ENCODE measurements at regions not wholly inside any gene's neighbourhood (a gene's known extent, or its start where the extent isn't known, plus 50 kb on each side); places are given as distances from the start of the nearest gene placed in this dataset.

DNA sequence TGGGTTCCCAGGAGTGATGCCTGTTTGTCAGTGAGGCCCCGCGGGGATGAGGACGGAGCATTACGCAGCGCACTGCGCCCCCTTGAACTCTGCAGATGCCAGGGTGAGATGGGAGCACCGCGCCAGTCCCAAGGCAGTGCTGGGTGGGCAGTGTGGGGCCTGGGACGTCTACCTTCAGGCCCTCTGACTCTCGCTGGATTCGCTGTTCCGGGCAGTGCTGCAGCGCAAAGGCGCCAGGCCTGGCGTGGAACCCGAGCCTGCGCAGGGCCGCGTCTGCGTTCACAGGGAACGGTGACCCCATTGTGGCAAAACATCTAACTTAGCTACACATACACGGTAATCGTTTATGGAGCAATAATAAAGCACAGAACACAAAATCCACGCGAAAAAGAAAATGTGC, 257.3 kb downstream of the QKI start:
- no peak for DNase-seq (ENCODE audit: low read depth)

DNA sequence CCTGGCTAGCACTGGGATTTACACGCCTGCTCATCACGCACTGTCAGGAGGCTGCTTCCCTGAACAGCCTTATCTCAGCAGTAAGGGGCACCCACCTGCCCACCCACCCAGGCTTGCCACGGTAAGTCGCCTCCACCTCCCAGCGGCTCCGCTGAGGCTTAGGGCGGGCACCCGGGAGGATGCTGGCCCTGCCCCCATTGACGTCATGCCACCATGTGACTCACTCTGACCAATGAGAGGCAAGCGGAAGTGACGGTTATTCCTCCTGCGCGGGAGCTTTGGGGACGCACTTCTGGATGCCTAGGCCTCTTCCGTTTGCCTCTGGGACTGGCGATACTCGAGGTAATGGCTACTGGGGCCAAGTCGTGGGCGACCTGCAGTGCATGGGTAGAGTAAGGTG, 256.8 kb downstream of the QKI start:
- DNase-seq (ENCODE audit: low read depth), result no peak

DNA sequence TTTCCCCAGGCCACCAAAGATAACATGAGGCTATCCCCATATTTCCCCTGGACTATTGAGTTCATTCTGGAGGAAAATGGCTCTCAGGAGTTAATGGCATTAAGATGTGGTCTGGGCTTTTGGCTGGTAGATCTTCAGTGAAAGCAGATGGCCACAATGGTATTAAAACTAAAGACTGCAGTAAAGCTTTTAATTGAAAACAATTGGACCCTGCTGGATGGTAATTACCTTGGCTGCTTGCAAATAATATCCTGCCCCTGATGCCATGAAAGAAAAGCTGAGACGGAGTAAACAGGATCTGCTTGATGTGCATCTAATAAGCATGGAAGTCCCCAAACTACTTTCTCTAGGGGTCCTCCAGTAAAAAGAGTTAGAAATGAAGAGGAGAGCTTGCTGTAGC, 255.8 kb downstream of the QKI start:
- DNase-seq (ENCODE audit: low read depth), result no peak

DNA sequence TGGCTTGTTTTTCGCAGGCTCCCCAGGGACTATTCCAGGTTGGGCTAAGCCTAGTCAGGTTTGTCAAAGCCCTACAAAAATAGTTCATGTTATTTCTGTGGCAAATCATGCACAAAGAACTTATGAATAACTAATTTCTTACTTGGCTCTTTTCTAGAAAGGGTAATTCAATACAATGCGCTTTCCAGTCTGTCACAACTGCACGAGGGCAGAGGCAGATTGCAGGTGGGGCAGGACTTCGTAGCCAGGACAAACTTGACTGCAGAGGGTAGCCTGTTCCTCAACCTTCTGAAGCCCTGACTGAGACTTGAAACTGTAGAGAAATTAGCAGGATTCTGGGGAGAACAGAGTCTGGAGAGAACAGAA, 253.5 kb downstream of the QKI start:
- no peak for DNase-seq (ENCODE audit: low read depth)

DNA sequence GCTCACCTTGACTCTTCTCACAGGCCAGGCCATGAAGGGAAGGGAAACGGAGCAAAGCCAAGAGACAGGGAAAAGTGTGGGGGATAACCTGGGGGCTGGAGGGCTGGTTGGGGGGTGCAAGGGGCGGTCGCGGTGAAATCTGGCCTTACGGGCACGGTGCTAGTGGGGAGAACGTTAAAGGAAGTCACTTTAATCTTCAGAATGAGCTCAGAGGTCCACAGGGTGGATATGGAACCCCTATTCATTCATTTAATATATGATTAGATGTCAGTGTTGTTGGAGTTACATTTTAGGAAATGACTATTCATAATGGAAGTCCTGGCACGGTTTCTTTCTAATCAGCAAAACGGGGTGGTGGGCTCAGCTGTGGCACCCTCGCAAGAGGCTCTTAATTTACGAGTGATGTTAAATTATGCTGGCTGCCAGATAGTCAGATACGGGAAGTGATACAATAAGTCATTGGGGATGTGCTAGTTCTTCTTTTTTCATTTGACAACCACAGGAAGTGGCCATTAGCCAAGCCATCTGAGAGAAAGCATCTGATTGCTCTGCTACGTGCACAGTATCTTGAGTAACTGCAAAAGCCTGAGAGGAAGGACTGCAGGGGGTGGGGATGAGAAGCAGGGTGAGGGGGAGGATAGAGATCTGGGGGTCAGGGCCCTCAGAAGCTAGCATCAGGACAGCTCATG, 253.0 kb downstream of the QKI start:
- peak; percentile 14 for DNase-seq (ENCODE audit: low read depth)

DNA sequence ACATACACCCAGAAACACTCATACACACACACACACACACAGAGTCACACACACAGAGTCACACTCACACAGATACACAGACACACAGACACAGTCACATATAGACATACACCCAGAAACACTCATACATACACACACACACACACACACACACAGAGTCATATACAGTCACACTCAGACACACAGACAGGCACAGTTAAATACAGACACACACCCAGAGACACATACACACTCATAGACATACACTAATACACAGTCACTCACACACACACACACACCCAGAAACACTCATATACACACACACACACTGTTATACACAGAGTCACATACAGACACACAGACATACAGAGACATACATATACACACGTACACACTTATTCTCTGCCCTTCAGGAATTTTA, 250.9 kb downstream of the QKI start:
- DNase-seq (ENCODE audit: low read depth), result no peak

DNA sequence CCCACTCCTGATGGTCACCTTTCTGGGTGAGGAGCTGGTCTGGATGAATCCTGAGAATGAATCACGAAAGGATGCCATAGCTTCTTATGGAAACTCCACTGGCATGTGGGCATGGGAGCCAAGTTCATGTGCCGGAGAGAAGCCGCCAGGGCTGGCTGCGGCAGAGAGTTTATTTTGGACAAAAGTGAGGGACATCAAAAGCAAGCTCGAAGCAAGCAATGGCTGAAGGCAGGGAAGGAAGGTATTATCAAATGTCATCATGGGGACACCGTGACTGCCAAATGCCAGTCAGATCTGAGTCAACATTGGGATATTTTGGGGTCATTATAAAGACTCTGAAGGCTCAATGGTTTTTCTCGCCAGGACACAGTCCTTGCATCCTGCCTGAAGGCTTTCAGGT, 249.1 kb downstream of the QKI start:
- no peak for DNase-seq (ENCODE audit: low read depth)

DNA sequence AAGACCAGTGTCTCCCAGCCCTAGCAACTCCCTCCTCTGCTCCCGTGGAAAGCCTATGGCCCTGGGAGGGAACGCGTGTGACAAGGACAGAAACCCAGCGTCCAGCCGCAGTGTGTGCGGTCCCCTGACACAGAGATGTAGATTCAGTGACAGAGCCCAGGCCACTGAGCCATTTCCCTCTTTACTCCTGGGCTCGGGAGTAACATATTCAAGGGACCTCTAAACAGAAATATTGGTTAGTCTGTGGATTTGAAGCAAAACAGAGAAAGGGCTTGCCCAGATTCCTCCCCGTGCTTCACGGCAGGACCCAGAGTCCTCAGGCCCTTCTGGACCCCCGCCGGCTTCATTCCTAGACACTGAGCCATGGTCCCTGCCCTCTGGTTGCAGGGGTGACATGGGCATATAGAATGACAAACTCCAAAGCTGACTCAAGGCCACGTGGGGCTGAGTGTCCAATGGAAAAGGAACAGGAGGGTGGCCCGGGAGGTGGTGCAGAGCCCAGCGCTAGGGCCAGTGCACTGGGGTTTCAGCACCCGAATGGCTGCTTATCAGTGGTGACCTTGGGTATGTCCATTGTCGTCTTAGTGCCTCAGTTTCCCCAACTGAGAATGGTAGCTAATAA, 248.2 kb downstream of the QKI start:
- no peak for DNase-seq (ENCODE audit: low read depth)

DNA sequence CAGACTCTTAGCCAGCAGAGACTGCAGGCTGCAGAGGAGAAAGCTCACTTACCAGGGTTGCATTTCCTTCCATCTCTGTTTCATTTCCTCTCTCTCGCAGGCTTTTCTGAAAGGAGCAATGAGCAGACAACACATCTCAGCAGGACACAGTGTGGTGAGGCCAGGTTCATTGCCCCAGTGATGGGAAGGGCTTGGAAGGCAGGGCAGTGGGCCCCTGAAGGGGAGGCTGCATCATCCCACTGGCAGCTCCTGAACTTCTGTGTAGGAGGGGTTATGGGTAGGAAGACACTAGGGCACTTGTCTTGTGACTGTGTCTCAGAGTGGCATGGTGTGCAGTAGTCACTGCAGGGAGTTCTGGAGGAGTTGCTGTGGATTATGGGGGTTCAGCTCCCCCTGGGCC, 246.8 kb downstream of the QKI start:
- no peak for DNase-seq (ENCODE audit: low read depth)

DNA sequence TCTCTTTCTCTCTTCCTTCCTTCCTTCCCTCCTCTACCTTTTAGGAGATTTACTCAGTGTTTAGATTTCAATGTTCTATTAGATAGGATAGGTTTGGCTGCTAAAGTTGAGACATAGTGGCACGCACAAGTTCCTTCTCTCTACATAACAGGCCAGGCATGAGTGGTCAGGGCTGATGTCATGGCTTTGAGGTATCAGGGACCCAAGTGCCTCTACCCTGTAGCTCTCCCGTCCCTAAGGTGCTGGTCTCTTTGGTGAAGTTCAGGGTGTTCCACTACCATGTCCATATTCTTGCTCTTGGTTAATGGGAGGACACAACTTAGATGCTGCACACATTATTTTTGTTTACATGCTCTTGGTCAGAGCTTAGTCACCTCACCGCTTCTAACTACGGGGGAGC, 245.3 kb downstream of the QKI start:
- no peak for DNase-seq (ENCODE audit: low read depth)

DNA sequence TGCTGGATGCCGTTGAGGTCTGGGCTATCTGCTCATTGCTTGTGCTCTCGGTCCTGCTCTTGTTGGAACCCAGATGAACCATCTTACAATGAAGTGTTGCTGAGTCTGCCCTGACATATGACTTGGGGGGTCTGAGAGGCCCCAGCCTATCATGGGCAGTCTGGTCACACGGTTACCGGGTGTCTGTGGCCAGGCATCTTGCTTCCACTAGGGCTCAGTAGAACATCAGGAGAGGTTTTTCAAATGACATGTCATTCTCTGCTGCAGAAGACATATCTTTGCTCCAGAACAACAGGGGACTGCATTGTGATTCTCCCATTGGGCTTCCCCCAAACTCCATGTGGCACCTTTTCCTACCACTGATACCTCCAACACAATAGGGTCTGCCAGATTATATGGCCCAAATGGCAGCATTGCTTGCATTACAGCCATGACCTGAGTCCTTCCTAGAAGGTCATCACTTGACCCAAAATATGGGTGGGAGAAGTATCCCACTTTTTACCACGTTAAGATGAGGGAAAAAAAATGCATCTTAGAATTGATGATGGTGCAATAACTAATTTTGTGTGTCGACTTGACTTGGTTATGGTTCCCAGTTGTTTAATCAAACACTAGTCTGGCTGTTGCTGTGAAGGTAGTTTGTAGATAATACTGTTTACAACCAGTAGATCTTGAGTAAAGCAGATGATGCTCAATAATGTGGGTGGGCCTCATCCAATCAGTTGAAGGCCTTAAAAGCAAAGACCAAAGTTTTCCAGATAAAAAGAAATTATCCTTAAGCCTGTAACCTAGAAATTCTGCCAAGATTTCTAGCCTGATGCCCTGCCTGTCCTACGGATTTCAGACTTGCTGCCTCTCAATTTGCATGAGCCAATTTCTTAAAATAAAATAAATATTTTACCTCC, 241.0 kb downstream of the QKI start:
- no peak for DNase-seq (ENCODE audit: low read depth)

DNA sequence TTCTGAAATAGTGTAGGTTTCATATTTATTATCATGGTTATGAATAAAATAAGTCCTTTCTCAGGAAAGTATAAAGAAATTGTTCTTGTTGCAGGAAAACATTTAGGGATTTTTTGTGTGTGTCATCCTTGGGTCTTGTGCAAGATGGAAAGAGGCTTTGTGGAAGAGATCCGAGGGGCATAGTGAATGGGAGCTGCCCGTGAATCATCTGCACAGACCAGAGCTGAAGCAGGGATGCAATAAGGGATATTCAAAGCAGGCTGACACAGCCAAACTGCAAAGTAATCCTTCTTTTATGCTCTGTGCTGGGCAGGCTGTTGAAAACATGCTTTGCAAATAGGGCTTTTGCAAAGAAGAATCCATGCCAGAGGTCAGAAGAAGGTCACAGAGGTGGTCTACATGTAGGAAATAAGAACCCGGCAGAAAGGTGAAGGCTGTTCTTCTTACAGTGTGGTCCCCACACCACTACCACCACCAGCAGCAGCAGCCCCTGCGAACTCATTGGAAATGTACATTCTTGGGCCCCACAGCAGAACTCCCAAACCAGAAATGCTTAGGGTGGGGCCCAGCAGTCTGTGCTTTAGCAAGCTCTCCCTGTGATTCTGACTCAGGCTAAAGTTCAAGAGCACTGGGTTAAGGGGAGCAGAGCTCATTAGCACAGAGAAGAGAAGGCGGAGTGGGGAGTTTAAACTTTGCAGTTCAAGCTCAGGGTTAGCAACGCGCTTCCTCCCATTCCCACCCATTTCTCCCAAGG, 237.6 kb downstream of the QKI start:
- peak; percentile 8 for DNase-seq (ENCODE audit: low read depth)

DNA sequence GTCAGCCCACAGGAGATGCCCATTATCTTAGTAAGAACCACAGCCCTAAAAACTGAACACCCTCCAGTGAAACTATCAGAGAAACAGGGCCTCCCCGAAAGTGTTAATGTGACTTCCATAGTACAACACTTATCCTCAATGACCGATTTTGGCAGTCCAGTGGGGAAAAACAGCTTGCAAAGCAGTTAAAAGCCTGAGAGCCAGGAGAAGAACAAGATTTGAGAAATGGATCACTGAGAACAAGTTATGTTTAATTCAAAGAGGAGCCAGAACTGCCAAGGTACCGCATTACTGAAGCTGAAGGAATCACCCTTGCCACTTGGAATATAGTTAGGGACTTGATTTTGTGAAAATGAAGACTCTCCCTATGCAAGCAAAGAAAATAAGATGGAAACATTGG, 236.9 kb downstream of the QKI start:
- no peak for DNase-seq (ENCODE audit: low read depth)

DNA sequence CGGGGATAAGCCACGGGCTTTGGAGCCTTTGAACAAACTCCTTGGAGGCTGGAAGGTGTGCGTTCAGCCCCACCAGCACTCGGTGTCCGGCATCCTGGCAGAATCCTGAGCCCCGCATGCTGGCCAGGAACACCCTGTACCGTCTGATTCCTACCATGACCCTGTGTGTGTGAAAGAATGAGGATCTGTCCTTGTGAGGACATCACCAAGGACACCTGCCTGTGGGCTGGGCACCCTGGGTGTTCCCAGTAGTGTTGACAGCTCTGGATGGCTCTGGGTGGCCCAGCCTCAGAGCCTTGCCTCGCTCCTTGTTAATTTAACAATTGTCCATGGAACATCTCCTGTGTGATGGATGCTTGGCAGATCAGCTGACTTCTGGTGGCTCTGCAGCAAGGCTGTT, 234.3 kb downstream of the QKI start:
- no peak for DNase-seq (ENCODE audit: low read depth)

DNA sequence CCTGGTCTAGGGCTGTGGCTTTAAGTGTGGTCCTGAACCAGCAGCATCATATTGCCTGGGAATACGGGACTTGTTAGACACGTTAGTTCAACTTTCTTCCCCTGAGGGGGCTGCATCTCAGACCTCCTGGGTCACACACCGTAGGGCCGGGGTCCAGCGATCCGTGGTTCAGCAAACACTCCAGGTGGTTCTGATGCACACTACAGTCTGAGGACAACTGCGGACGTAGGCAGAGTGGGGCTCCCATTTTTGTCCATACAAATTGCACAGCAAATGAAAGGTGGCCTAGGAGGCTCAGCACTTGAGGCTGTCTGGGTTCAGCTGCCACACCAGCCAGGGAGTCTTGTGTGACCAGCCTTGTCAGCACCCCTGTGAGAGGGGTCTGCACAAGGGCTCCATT, 233.1 kb downstream of the QKI start:
- DNase-seq (ENCODE audit: low read depth), result no peak

DNA sequence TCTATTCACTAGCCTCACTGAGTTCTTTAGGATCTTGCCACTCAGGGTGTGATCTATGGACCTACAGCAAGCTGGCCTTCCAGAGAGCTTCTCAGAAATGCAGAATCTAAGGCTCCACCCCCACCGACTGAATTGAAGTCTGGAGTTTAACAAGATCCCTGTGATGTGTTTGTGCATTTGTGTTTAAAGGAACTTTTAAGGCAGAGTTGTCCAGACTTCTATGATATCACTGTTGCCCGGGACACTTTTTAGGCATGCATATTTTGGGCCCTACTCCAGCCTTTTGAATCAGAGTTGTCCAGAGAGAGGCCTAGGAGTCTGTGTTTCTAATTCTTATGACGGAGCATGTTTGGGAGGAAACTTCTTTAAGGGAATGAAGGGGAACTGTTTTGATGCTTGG, 232.3 kb downstream of the QKI start:
- DNase-seq (ENCODE audit: low read depth), result no peak

DNA sequence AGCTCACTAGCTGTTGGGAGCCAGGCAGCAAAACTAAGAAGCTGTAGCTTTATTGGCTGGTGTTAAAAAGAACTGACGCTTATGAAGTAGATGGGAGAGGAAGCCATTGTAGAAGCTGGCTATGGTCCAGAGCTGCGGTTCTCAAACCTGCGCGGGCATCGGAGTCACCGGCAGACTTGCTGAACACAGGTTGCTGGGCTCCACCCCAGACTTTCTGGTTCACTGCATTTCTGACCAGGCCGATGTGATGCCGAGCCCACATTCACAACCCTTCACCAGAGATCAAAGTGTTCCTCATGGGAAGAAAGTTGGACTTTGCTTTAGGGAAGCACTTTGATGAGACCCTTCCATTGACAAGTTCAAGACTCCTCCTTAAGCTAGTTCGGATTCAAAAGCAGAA, 231.6 kb downstream of the QKI start:
- no peak for DNase-seq (ENCODE audit: low read depth)

DNA sequence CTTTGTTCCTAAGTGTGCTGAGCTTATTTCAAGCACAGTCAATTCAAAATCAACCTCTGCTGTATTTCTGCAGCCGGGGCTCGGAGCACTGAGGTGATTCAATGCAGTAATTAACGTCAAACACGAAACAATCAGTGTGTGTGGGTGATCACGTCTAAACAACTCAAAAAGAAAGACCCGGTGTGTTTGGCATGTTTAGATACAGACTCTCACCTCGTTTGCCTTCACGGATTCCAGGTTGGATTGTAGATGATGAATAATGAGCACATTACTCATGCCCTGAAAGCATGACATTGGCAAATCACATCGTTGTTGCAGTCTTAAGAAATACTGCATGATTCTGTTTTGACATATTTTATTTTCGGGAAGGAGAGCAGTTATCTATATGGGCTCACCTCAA, 231.0 kb downstream of the QKI start:
- no peak for DNase-seq (ENCODE audit: low read depth)

DNA sequence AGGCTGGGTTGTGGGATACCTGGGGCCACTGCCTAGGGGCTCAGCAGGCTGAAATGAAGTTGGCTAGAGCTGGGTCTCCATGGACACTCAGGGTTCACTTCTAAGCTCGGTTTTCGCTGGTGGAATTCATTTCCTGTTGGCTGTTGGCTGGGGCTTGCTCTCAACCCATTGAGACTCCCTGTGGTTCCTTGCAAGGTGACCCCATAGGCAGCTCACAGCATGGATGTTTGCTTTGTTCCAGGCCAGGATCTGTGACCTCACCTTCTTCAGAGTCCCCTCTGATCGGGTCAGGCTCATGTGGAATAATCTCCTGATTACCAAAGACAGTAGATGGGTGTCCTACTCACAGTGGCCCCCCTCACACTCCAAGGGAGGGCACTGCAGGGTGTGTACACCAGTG, 229.3 kb downstream of the QKI start:
- no peak for DNase-seq (ENCODE audit: low read depth)

DNA sequence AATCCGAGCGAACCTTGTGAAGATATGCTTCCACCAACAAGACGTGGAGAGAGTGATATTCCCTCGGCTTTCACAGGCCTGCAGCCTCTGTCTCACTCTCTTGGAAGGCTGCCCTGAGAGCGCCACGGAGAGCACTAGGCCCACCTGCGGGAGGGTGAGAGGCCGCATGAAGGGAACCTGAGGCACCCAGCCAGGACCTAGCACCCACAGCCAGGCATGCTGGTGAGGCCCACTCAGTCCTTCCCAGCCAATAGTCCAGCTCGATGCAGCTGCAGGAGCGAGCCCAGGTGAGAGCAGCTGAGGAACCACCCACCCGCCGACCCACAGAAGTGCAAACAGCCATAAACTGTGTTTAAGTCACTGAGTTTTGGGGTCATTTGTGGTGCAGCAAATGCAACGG, 227.2 kb downstream of the QKI start:
- DNase-seq (ENCODE audit: low read depth), result no peak

DNA sequence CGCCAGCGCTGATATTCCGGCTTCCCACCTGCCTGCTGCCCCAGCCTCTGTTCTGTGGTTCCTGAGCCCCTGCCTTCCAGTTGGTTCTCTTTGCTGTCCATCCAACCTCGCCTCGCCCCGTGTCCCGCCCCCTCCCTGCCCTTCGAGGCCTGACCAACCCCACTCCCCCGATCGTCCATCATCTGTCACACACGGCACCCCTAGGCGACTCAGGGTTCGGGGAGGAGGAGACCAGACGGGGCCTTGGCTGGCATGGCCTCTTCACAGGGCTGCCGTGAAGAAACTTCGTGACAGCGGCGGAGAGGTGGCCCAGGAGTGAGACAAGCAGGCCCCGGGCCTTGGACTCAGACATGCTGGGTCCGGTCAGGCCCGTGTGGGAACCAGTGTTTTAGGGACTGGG, 226.1 kb downstream of the QKI start:
- no peak for DNase-seq (ENCODE audit: low read depth)

DNA sequence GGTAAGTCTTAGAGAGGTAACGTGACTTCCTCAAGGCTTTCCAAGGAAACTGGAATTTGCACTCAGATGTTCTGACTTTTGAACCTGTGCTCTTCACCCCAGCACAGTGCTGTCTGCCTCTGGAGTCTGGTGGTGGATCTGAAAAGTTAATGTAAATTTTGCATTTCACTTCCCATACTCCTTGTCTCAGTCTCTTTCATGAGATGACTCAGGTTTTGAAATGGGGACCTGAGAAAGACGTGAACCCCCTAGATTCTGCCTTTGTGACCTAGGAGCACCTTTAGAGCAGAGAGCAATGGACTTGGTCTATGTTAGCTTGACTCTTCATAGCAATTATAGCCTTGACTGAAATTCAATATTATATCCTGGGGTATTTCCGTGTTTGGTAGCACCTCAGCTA, 223.0 kb downstream of the QKI start:
- no peak for DNase-seq (ENCODE audit: low read depth)

All from LHCN-M2 (cell line).